ENCODE measurements at regions not wholly inside any gene's neighbourhood (a gene's known extent, or its start where the extent isn't known, plus 50 kb on each side); places are given as distances from the start of the nearest gene placed in this dataset.
"Not testable (repeated sequence)": the region's sequence is repeated elsewhere in the genome, so short reads cannot be mapped to it uniquely, and the experiment has no call there.

DNA sequence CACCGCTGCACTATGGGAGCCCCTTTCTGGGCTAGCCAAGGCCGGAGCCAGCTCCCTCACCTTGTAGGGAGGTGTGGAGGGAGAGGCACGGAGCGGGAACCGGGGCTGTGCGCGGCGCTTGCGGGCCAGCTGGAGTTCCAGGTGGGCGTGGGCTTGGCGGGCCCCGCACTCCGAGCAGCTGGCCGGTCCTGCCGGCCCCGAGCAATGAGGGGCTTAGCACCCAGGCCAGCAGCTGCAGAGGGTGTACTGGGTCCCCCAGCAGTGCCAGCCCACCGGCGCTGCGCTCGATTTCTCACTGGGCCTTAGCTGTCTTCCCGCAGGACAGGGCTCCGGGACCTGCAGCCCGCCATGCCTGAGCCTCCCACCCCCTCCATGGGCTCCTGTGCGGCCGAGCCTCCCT is 53.3 kb upstream of the NID2 start:
- TF ChIP-seq, protein P1, sequence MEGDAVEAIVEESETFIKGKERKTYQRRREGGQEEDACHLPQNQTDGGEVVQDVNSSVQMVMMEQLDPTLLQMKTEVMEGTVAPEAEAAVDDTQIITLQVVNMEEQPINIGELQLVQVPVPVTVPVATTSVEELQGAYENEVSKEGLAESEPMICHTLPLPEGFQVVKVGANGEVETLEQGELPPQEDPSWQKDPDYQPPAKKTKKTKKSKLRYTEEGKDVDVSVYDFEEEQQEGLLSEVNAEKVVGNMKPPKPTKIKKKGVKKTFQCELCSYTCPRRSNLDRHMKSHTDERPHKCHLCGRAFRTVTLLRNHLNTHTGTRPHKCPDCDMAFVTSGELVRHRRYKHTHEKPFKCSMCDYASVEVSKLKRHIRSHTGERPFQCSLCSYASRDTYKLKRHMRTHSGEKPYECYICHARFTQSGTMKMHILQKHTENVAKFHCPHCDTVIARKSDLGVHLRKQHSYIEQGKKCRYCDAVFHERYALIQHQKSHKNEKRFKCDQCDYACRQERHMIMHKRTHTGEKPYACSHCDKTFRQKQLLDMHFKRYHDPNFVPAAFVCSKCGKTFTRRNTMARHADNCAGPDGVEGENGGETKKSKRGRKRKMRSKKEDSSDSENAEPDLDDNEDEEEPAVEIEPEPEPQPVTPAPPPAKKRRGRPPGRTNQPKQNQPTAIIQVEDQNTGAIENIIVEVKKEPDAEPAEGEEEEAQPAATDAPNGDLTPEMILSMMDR (IDR thresholded peaks at IDR 0.05): not testable (repeated sequence)
- TF ChIP-seq POLR2AphosphoS5, POLR2A (IDR thresholded peaks at IDR 0.05): not testable (repeated sequence)
